K562 (cell line): ENCODE measurements at regions not wholly inside any gene's neighbourhood (a gene's known extent, or its start where the extent isn't known, plus 50 kb on each side); places are given as distances from the start of the nearest gene placed in this dataset.

Experiments
- ATAC-seq: fragments of 200-7000 bp; cut with Tn5 transposase; 3 replicates; pipeline ENCODE4 v1.9.1; 2020; ENCODE audit warnings: moderate library complexity
- BruUV-seq: library from RNA; stranded (reverse); fragments of 400-500 nt; replicated peaks from 2 replicates; lab custom pipeline; 2021; lab: Mats Ljungman, UMichigan
- CTCF ChIA-PET: fragments of 300-600 bp; formaldehyde crosslinking; extraction: SDS; loops from one replicate; lab custom pipeline; 2021; ENCODE audit warnings: low intra/inter-chr PET ratio; lab: Yijun Ruan, JAX
- POLR2A ChIA-PET: fragments of 300-600, 350-650 bp; sonication (Branson Sonifier 250); formaldehyde crosslinking; extraction: SDS; loops from one replicate; lab custom pipeline; 2021; ENCODE audit warnings: antibody characterized with exemption, inconsistent platforms; lab: Yijun Ruan, JAX
- DNase-seq, 4 experiments: peaks; one replicate each; pipeline versions ENCODE4 v3.0.0 to v3.0.0-alpha.2; 2011 to 2018; ENCODE audit warnings: low spot score in 3 of 4, mixed read lengths in 3 of 4; ENCODE audit errors: extremely low read depth in 1 of 4
- FAIRE-seq: peaks from 2 replicates; lab custom pipeline; 2011; peaks lifted over from hg19 to GRCh38; lab: Jason Lieb, UNC
- H2AFZ ChIP-seq: 2 replicates; pipeline ENCODE4 v1.6.0; 2011; ENCODE audit warnings: low read depth, low read length, control low read depth, inconsistent platforms
- H3K27ac ChIP-seq: fragments of 200-600 bp; 3 replicates; pipeline ENCODE4 v1.8.0; 2011; ENCODE audit warnings: low read depth, mild to moderate bottlenecking, control low read depth, inconsistent platforms, low read length, moderate library complexity, mixed read lengths; ENCODE audit errors: extremely low read depth
- H3K27me3 ChIP-seq, 2 experiments: fragments of 300-600 bp in 1 of 2; 2 replicates in 1 of 2; 3 replicates in 1 of 2; pipeline versions ENCODE4 v1.6.0 to v1.8.0; 2011; ENCODE audit warnings: inconsistent platforms in 2 of 2, low read length in 2 of 2, mild to moderate bottlenecking in 1 of 2, mixed read lengths in 1 of 2, moderate library complexity in 1 of 2; ENCODE audit not compliant: control insufficient read depth in 2 of 2, insufficient read depth in 2 of 2
- H3K36me3 ChIP-seq: fragments of 300-600 bp; 3 replicates; pipeline ENCODE4 v1.8.0; 2011; ENCODE audit warnings: mild to moderate bottlenecking, low read length, inconsistent platforms; ENCODE audit not compliant: control insufficient read depth, insufficient read depth
- H3K4me1 ChIP-seq, 2 experiments: fragments of 200-600 bp in 1 of 2; replicated peaks in 1 of 2; 2 replicates in 1 of 2; 3 replicates in 1 of 2; pipeline versions ENCODE4 v1.5.1 to v1.8.0; 2011; ENCODE audit warnings: inconsistent platforms in 2 of 2, low read length in 2 of 2, mild to moderate bottlenecking in 1 of 2, mixed read lengths in 1 of 2, moderate library complexity in 1 of 2; ENCODE audit not compliant: control insufficient read depth in 2 of 2, insufficient read depth in 2 of 2
- H3K4me2 ChIP-seq: 2 replicates; pipeline ENCODE4 v1.6.1; 2011; ENCODE audit warnings: low read length, control low read depth, inconsistent platforms, mixed read lengths; ENCODE audit not compliant: insufficient read depth
- H3K4me3 ChIP-seq: fragments of 200-600 bp; sonication (generic), shearing (Covaris generic); 2 replicates; pipeline ENCODE4 v1.5.1; 2016; ENCODE audit warnings: control low read depth, inconsistent platforms
- H3K79me2 ChIP-seq: fragments of 200-600 bp; 3 replicates; pipeline ENCODE4 v1.8.0; 2011; ENCODE audit warnings: low read length, inconsistent platforms; ENCODE audit not compliant: control insufficient read depth, insufficient read depth
- H3K9ac ChIP-seq, 2 experiments: 2 replicates each; pipeline versions ENCODE4 v1.6.0 to v1.6.1; 2011; ENCODE audit warnings: low read depth in 2 of 2, low read length in 2 of 2, control low read depth in 1 of 2, inconsistent platforms in 1 of 2, mild to moderate bottlenecking in 1 of 2, mixed read lengths in 1 of 2; ENCODE audit not compliant: insufficient read depth in 1 of 2
- H3K9me1 ChIP-seq: one replicate; pipeline ENCODE4 v1.6.0; 2011; ENCODE audit warnings: inconsistent platforms, mild to moderate bottlenecking, low read length, moderate library complexity; ENCODE audit not compliant: control insufficient read depth, insufficient read depth
- H3K9me3 ChIP-seq: replicated peaks from 2 replicates; pipeline ENCODE4 v1.5.1; 2011; ENCODE audit warnings: low read depth, low read length, inconsistent platforms; ENCODE audit not compliant: control insufficient read depth, insufficient read depth
- H4K20me1 ChIP-seq: replicated peaks from 2 replicates; pipeline ENCODE4 v1.6.1; 2011; ENCODE audit warnings: low read length, inconsistent platforms, mixed read lengths; ENCODE audit not compliant: control insufficient read depth, insufficient read depth
- GTF2A2 ChIP-seq: IDR thresholded peaks from 2 replicates; pipeline ENCODE4 v1.6.1; 2016; ENCODE audit warnings: mild to moderate bottlenecking, missing genetic modification characterization, missing compliant biosample characterization
- HDAC6 ChIP-seq: IDR thresholded peaks from 2 replicates; pipeline ENCODE4 v1.6.1; 2012; ENCODE audit warnings: low read depth, mild to moderate bottlenecking, control low read depth, inconsistent platforms, low read length, moderate library complexity
- HES1 ChIP-seq: fragments of 450-650 bp; IDR thresholded peaks from 2 replicates; pipeline ENCODE4 v1.6.1; 2016; ENCODE audit warnings: low read depth, mild to moderate bottlenecking, moderate library complexity
- HMG20A ChIP-seq: fragments of 450-650 bp; formaldehyde crosslinking; conservative IDR thresholded peaks from 2 replicates; pipeline ENCODE4 v1.4.0; 2020; ENCODE audit warnings: mild to moderate bottlenecking, mixed read lengths
- MAFF ChIP-seq: IDR thresholded peaks from 2 replicates; pipeline ENCODE4 v1.6.1; 2012; ENCODE audit warnings: low read length, improper control_type of control experiment
- MEF2A ChIP-seq: IDR thresholded peaks from 2 replicates; pipeline ENCODE4 v1.6.1; 2011; ENCODE audit warnings: low read depth, mild to moderate bottlenecking, low read length, moderate library complexity; ENCODE audit not compliant: control insufficient read depth
- PURB ChIP-seq: sonication (generic); formaldehyde crosslinking; IDR thresholded peaks from 2 replicates; pipeline ENCODE4 v1.9.0; 2021; ENCODE audit warnings: low read depth, mild to moderate bottlenecking, missing genetic modification reagents
- TEAD1 ChIP-seq, 2 experiments: fragments of 450-650 bp in 1 of 2; sonication (generic) in 1 of 2; formaldehyde crosslinking; IDR thresholded peaks; 2 replicates each; pipeline versions ENCODE4 v1.4.0 to v1.8.0; 2020 to 2022; ENCODE audit warnings: mild to moderate bottlenecking in 2 of 2, missing genetic modification reagents in 1 of 2
- XRCC3 ChIP-seq: fragments of 450-650 bp; IDR thresholded peaks from 2 replicates; pipeline ENCODE4 v1.6.1; 2017; ENCODE audit warnings: mild to moderate bottlenecking, moderate library complexity
- ZNF121 ChIP-seq: sonication (generic); formaldehyde crosslinking; conservative IDR thresholded peaks from 2 replicates; pipeline ENCODE4 v1.8.0; 2022; ENCODE audit warnings: missing genetic modification reagents
- WGBS: fragments of 100-300 bp; shearing (Covaris generic); methylation state at CpG from one replicate; pipeline ENCODE4 v1.1.6; 2016; ENCODE audit warnings: low coverage, mixed read lengths; ENCODE audit not compliant: insufficient coverage; ENCODE audit errors: missing lambda C conversion rate; 5-methylcytosine and 5-hydroxymethylcytosine counted together
- in situ Hi-C: fragments of 300-500 bp; cut with MboI; formaldehyde crosslinking; loops from 4 replicates; pipeline ENCODE4 v1.15.0; 2018; ENCODE audit warnings: inconsistent platforms, mixed read lengths
- intact Hi-C: fragments of 100-400 bp; cut with micrococcal nuclease; formaldehyde crosslinking; loops from 2 replicates; pipeline ENCODE4 v1.14.2; 2022

DNA sequence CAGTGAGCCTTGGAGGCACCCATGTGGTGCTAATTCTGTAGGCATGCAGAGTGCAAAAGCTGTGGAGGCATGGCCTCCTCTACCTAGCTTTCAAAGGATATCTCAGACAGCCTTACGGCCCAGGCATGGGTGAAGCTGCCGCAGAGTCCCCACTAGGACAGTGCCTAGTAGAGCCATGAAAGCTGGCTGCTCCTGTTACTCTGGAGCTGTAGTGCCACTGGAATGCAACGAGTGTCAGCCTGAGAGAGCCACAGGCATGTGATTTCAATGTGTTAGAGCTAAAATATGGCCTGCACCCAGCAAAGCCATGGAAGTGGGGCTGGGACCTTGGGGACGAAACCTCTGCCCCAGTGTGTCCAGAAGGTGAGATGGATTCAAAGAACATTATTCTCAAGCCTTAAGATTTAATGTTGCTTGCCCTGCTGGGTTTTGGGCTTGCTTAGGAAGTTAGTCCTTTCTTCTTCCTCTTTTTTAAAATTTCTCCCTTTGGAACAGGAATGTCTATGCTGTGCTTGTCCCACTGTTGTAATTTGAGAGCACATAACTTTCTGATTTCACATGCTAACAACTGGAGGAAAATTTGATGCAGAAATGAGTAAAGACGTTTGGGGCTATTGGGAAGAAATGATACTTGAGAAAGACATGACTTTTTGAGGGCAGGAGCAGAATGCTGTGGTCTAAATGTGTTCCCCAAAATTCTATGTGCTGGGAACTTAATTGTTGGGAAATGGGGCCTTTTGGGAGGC lies 298.4 kb downstream of the PSAT1 start:
- FAIRE-seq, result no peak
- 3% methylated on average over 5 of the region's 5 CpGs for WGBS

DNA sequence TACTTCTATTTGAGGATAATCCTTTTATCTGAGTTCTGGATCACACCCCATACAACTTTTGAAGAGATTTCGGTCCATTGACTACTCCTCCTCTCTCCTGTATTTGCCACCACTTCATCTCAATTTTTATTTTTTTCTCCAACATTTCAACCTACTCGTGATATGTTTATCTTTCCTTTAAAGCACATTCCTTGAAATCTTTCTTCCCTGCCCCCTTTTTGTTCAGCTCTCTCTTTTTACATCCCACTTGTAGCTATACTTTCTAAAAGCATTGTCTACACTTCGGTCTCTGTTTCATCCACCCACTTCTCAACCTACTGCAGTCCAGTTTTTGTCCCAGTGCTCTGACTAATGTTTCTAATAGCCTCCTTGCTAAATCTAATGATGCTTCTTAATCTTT lies 299.4 kb downstream of the PSAT1 start:
- in situ Hi-C loops, result no loop called here
- H3K9me1 ChIP-seq, result no peaks in the 10 kb centered on the region
- H3K27ac ChIP-seq, result no peak overlapping the region

More for the DNA sequence above, 298.4 kb downstream of the PSAT1 start:
- no peaks in the 10 kb centered on the region for H3K4me1 ChIP-seq
- DNase-seq, result no peak
- no peak overlapping the region for H3K9ac ChIP-seq
- H3K36me3 ChIP-seq, result no peaks in the 10 kb centered on the region
- TF ChIP-seq HES1 (no peak), TEAD1 (CRISPR knock-in tag; IDR thresholded peaks at IDR 0.05) (no peak), MAFF (no peak), HMG20A (CRISPR knock-in tag) (no peak), HDAC6 (no peak), GTF2A2 (tag) (no peak), XRCC3 (no peak)
- POLR2A ChIA-PET, result no interaction called here
- no peak overlapping the region for H3K4me3 ChIP-seq
- no peak for ATAC-seq
- in situ Hi-C loops, result no loop called here
- H3K27me3 ChIP-seq, result no peaks in the 10 kb centered on the region
- CTCF ChIA-PET, result no interaction called here
- no TSS peak for BruUV-seq
- H3K9me1 ChIP-seq, result no peaks in the 10 kb centered on the region
- no peaks in the 10 kb centered on the region for H3K79me2 ChIP-seq
- intact Hi-C loops, result no loop called here
- no peaks in the 10 kb centered on the region for H3K9me3 ChIP-seq
- no peak overlapping the region for H3K27ac ChIP-seq
- H3K4me2 ChIP-seq, result no peak overlapping the region
- no peak overlapping the region for H2AFZ ChIP-seq
- no peaks in the 10 kb centered on the region for H4K20me1 ChIP-seq

More for the DNA sequence above, 299.4 kb downstream of the PSAT1 start:
- CTCF ChIA-PET, result no interaction called here
- TF ChIP-seq ZNF121 (CRISPR knock-in tag) (no peak), PURB (no peak), MEF2A (no peak)
- TF ChIP-seq, all 486 proteins: peak for 0
- no peak for FAIRE-seq
- Histone ChIP-seq H2AFZ (no peak overlapping the region), H3K79me2 (no peaks in the 10 kb centered on the region), H3K27me3 (no peaks in the 10 kb centered on the region), H3K9ac (no peak overlapping the region), H3K4me3 (no peak overlapping the region), H3K4me1 (no peaks in the 10 kb centered on the region), H3K9me3 (no peaks in the 10 kb centered on the region), H3K36me3 (no peaks in the 10 kb centered on the region), H4K20me1 (no peaks in the 10 kb centered on the region), H3K4me2 (no peak overlapping the region)
- ATAC-seq, result no peak
- no peak for DNase-seq
- no TSS peak for BruUV-seq
- POLR2A ChIA-PET, result no interaction called here
- intact Hi-C loops, result no loop called here
- 7% methylated on average over 3 of the region's 3 CpGs for WGBS
